ENCODE measurements at regions not wholly inside any gene's neighbourhood (a gene's known extent, or its start where the extent isn't known, plus 50 kb on each side); places are given as distances from the start of the nearest gene placed in this dataset.

DNA sequence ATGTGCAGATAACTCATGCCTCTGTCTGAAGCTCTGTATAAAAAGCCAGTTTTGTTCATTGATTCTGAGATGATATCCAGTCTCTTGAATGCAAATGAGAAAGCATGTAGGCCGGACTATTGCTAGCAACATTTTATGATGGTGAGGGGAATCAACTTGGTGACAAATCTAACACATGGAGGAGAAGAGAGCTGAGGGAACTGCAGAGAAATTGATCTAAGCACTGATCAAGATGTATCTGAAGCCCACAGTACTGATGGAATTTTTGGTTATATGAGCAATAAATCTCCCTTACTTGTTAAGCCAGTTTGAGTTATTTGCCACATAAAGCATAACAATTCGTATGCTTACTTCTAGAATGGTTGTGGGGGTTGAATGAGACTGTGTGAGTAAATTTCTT lies 295.6 kb upstream of the DDHD1 start:
- TF ChIP-seq, protein P1, sequence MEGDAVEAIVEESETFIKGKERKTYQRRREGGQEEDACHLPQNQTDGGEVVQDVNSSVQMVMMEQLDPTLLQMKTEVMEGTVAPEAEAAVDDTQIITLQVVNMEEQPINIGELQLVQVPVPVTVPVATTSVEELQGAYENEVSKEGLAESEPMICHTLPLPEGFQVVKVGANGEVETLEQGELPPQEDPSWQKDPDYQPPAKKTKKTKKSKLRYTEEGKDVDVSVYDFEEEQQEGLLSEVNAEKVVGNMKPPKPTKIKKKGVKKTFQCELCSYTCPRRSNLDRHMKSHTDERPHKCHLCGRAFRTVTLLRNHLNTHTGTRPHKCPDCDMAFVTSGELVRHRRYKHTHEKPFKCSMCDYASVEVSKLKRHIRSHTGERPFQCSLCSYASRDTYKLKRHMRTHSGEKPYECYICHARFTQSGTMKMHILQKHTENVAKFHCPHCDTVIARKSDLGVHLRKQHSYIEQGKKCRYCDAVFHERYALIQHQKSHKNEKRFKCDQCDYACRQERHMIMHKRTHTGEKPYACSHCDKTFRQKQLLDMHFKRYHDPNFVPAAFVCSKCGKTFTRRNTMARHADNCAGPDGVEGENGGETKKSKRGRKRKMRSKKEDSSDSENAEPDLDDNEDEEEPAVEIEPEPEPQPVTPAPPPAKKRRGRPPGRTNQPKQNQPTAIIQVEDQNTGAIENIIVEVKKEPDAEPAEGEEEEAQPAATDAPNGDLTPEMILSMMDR (conservative IDR thresholded peaks at IDR 0.05 in 1 of 2, IDR thresholded peaks at IDR 0.05 in 1 of 2; ENCODE audit: extremely low read depth in 1 of 2, insufficient read depth in 1 of 2, low read depth in 1 of 2, low read length in 2 of 2), result no peak
- no peak for TF ChIP-seq EZH2 (IDR thresholded peaks at IDR 0.05; ENCODE audit: borderline replicate concordance, low read length)
